ENCODE measurements at regions not wholly inside any gene's neighbourhood (a gene's known extent, or its start where the extent isn't known, plus 50 kb on each side); places are given as distances from the start of the nearest gene placed in this dataset.

DNA sequence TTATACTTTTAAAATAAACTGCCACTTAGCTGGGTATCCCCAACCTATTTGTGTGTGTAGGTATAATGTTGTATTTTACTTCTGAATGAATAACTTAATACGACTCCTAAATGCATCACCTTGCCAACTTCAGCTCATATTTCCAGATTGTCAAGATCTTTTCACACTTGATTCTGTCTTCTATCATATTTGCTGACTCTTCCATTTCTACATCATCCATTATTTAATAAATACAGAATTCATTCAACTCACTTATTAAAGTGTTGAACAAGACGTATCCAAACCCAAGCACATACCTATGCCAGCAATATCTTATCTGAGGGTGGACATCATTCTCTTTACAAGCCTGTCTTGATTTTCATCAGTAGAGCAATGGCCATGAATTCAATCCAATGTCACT lies 91.2 kb upstream of the FAM47C start:
- in situ Hi-C loops (cut with MboI; ENCODE audit: low sequenced_read_pairs, unreplicated experiment): no loop called here
- TF ChIP-seq, protein P1, sequence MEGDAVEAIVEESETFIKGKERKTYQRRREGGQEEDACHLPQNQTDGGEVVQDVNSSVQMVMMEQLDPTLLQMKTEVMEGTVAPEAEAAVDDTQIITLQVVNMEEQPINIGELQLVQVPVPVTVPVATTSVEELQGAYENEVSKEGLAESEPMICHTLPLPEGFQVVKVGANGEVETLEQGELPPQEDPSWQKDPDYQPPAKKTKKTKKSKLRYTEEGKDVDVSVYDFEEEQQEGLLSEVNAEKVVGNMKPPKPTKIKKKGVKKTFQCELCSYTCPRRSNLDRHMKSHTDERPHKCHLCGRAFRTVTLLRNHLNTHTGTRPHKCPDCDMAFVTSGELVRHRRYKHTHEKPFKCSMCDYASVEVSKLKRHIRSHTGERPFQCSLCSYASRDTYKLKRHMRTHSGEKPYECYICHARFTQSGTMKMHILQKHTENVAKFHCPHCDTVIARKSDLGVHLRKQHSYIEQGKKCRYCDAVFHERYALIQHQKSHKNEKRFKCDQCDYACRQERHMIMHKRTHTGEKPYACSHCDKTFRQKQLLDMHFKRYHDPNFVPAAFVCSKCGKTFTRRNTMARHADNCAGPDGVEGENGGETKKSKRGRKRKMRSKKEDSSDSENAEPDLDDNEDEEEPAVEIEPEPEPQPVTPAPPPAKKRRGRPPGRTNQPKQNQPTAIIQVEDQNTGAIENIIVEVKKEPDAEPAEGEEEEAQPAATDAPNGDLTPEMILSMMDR (IDR thresholded peaks at IDR 0.05; ENCODE audit: borderline replicate concordance, control extremely low read depth, extremely low read depth, insufficient read depth, missing control alignments): no peak
- DNase-seq (ENCODE audit: low spot score): no peak

DNA sequence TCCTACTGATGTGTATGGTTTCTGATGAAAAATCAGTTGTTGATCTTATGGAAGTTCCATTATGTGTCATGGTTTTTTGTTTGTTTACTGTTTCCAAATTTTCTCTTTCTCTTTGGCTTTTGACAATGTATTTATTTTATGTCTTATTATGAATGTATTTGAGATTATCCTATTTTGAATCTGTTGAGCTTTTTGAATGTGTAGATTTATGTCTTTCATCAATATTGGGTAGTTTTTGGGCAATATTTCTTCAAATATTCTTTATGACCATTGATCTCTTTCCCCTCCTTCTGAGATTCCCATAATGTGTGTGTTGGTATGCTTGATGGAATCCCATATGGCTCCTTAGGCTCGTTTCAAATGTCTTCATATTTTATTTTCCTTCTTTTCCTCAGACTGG lies 80.5 kb upstream of the FAM47C start:
- in situ Hi-C loops (cut with MboI; ENCODE audit: low sequenced_read_pairs, unreplicated experiment): no loop called here
- TF ChIP-seq, protein P1 (IDR thresholded peaks at IDR 0.05; ENCODE audit: borderline replicate concordance, control extremely low read depth, extremely low read depth, insufficient read depth, missing control alignments): no peak
- DNase-seq (ENCODE audit: low spot score): no peak

DNA sequence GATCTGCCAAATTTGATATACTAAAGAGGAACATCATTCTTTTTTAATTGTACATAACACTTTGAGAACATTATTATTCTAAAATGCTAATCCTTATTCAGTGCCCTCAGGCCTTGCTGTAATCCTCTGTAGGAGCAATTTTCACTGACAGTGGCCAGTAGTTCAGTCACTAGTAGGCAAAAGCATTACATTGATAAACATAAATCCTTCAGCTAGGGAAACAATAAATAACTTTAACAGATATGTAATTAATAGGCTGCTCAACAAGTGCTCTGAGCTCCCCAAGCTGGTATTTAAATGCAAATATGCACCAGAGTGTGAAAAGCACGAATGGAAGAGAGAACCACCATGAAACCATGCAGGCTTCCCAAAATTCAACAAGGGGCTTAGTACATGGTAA lies 77.7 kb upstream of the FAM47C start:
- DNase-seq (ENCODE audit: low spot score): no peak
- TF ChIP-seq, protein P1 (IDR thresholded peaks at IDR 0.05; ENCODE audit: borderline replicate concordance, control extremely low read depth, extremely low read depth, insufficient read depth, missing control alignments): no peak
- in situ Hi-C loops (cut with MboI; ENCODE audit: low sequenced_read_pairs, unreplicated experiment): no loop called here

DNA sequence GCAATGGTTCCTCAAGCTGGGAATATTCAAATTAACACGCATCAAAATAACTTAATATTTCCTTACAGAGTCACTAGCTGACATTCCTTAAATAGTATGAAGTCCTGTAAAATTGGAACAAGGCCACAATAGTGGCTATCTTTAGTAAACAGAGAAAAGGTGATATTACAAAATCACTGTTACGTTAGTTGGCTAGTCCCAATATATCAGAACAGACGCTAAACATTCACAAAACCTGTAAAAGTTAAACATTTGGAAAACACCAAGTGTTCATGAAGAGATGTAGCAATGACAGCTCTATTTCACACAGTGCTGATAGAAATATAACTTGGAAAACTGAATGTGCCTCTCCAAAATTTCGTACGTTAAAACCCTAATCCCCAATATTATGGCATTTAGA lies 61.0 kb upstream of the FAM47C start:
- in situ Hi-C loops (cut with MboI; ENCODE audit: low sequenced_read_pairs, unreplicated experiment): no loop called here
- no peak for DNase-seq (ENCODE audit: low spot score)
- TF ChIP-seq, protein P1 (IDR thresholded peaks at IDR 0.05; ENCODE audit: borderline replicate concordance, control extremely low read depth, extremely low read depth, insufficient read depth, missing control alignments): no peak

DNA sequence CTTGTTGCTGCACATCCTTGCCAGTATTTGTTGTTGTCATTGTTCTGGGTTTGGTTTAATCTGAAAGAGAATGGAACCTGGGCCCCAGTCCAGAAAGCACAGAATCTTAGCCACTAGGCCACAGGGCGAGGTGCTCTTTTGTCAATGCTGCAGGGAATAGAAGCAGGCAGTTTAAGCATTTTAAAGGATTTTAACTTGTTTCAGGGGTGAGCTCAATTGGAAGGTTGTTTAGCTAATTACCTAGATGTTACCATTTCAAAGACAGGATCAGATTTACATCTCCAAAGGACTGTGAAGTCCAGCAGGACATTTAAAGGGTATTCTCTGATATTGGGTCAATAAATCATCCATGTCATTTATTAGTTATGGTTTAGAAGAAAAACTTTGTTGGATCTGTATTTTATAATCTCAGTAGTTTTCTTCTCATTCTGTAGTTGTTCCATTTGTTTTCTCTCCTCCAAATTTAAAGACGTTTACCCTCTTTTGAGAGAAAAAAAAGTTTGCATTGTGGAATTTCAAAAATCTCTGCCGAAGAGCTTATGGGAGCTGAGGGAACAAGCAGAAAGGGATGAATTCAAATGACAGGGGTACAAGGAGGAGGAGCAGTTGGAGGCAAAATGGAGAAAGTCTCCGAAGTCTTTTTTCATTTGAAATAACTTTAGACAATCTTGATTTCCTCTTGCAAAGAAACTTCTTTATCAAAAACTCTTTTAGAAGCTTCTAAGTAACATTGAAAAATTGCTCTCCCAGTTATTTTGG lies 57.5 kb upstream of the FAM47C start:
- TF ChIP-seq, protein P1 (IDR thresholded peaks at IDR 0.05; ENCODE audit: borderline replicate concordance, control extremely low read depth, extremely low read depth, insufficient read depth, missing control alignments): no peak
- in situ Hi-C loops (cut with MboI; ENCODE audit: low sequenced_read_pairs, unreplicated experiment): no loop called here
- no peak for DNase-seq (ENCODE audit: low spot score)

DNA sequence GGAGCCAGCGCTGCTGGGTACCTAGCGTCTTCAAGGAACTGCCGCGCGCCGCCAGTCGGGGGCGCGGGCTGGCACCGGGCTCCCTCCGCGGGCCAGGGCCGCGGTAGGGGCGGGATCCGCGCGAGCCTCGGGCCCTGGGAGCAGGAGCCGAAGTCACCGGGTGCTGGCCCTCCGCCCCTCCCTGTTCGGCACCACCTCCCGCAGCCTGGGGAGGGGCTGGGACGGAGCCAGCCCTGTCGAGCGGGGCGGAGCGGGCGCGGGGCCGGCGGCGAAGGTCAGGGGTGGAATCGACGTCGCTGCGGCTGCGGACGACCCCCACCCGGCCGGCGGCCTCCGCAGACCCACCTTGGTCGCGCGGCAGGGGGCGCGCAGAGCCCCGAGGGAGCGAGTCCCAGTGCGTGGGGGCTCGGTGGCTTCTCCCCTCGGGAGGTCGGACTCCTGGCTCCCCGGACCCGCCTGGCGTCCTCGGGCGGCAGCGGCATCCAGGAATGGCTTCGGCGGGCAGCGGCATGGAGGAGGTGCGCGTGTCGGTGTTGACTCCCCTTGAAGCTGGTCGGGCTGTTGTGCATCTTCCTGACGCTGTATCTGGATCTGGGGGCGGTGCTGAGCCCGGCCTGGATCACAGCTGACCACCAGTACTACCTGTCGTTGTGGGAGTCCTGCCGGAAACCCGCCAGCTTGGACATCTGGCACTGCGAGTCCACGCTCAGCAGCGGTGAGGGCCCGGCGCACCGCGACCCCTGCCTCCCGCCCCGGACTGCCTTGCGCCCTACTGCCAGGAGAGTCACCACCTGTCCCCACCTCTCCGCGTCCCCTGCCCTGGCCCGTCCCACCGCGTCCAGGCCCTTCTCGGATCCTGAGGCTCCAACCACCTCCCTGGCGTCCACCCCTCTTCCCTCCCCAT lies 50.5 kb upstream of the FAM47C start:
- TF ChIP-seq, protein P1 (IDR thresholded peaks at IDR 0.05; ENCODE audit: borderline replicate concordance, control extremely low read depth, extremely low read depth, insufficient read depth, missing control alignments): no peak
- in situ Hi-C loops (cut with MboI; ENCODE audit: low sequenced_read_pairs, unreplicated experiment): no loop called here
- no peak for DNase-seq (ENCODE audit: low spot score)
